Stimulated activated CD8-positive, alpha-beta memory T cell treated with anti-CD3 and anti-CD28 coated beads, Interleukin-15, amount 100 ng/mL, for 4 hours (primary cell): ENCODE measurements at regions not wholly inside any gene's neighbourhood (a gene's known extent, or its start where the extent isn't known, plus 50 kb on each side); places are given as distances from the start of the nearest gene placed in this dataset.

ENCODE experiments used
- DNase-seq, 2 donors: peaks; one replicate each; pipeline ENCODE4 v3.0.0-alpha.2; 2020; ENCODE audit warnings: low read depth in 2 of 2

- no peak for DNase-seq
These were observed 255.8 kb downstream of the CYP26B1 start for GRCh38 chr2:71891719-71892422.

- DNase-seq, result no peak
These were observed 256.5 kb downstream of the CYP26B1 start for GRCh38 chr2:71891155-71891554.

- DNase-seq, result no peak
These were observed 257.6 kb downstream of the CYP26B1 start for GRCh38 chr2:71889759-71890684.

- DNase-seq, result no peak
These were observed 258.8 kb downstream of the CYP26B1 start for GRCh38 chr2:71888751-71889445.

GRCh38 chr2:71887196-71887595 is 260.5 kb downstream of the CYP26B1 start:
- DNase-seq, result no peak

GRCh38 chr2:71886241-71886640 is 261.4 kb downstream of the CYP26B1 start:
- no peak for DNase-seq

GRCh38 chr2:71884303-71885042 is 263.2 kb downstream of the CYP26B1 start:
- no peak for DNase-seq

- DNase-seq, result no peak
These were observed 264.7 kb downstream of the CYP26B1 start for GRCh38 chr2:71882949-71883472.

- no peak for DNase-seq
These were observed 265.3 kb downstream of the CYP26B1 start for GRCh38 chr2:71882236-71882946.

GRCh38 chr2:71880846-71881610 is 266.6 kb downstream of the CYP26B1 start:
- no peak for DNase-seq

- DNase-seq, result no peak
These were observed 267.4 kb downstream of the CYP26B1 start for GRCh38 chr2:71880287-71880686.

- no peak for DNase-seq
These were observed 268.0 kb downstream of the CYP26B1 start for GRCh38 chr2:71879509-71880184.

- no peak for DNase-seq
These were observed 268.8 kb downstream of the CYP26B1 start for GRCh38 chr2:71878626-71879508.

GRCh38 chr2:71877636-71878035 is 270.0 kb downstream of the CYP26B1 start:
- DNase-seq, result no peak

- no peak for DNase-seq
These were observed 270.9 kb downstream of the CYP26B1 start for GRCh38 chr2:71876542-71877451.

GRCh38 chr2:71872466-71873051 is 275.1 kb downstream of the CYP26B1 start:
- DNase-seq, result no peak

GRCh38 chr2:71865391-71865965 is 282.2 kb downstream of the CYP26B1 start:
- no peak for DNase-seq
